ENCODE measurements at regions not wholly inside any gene's neighbourhood (a gene's known extent, or its start where the extent isn't known, plus 50 kb on each side); places are given as distances from the start of the nearest gene placed in this dataset.

DNA sequence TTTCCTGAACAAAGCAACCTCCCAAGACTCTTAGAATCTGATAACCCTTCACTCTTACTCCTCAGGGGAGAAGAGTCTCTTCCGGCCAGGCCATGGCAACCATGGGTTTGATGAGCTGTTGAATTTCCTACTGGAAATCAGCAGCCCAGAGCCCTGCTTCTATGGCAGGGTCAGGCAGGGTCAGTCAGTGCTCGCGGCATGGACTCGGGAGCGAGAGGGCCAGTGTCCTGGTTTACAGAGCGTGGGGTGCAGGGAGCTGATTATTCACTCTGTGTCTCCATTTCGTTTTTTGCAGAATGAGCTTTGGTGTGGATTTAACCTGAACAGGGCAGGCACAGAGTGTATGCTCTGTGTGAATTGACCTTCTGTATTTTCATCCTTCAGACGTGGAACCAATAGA is 340.6 kb upstream of the SFSWAP start:
- intact Hi-C loops (cut with DNase I): no loop called here
- Histone ChIP-seq H3K4me3 (replicated peaks in 1 of 3) (no peak overlapping the region), H3K27ac (no peak overlapping the region), H3K36me3 (no peaks in the 10 kb centered on the region), H3K27me3 (no peaks in the 10 kb centered on the region), H3K9me3 (no peaks in the 10 kb centered on the region), H3K4me1 (peaks cover 0 to 13% of the 10 kb centered on the region in 2 donors)
- no peak for DNase-seq
- TF ChIP-seq, protein P1, sequence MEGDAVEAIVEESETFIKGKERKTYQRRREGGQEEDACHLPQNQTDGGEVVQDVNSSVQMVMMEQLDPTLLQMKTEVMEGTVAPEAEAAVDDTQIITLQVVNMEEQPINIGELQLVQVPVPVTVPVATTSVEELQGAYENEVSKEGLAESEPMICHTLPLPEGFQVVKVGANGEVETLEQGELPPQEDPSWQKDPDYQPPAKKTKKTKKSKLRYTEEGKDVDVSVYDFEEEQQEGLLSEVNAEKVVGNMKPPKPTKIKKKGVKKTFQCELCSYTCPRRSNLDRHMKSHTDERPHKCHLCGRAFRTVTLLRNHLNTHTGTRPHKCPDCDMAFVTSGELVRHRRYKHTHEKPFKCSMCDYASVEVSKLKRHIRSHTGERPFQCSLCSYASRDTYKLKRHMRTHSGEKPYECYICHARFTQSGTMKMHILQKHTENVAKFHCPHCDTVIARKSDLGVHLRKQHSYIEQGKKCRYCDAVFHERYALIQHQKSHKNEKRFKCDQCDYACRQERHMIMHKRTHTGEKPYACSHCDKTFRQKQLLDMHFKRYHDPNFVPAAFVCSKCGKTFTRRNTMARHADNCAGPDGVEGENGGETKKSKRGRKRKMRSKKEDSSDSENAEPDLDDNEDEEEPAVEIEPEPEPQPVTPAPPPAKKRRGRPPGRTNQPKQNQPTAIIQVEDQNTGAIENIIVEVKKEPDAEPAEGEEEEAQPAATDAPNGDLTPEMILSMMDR (IDR thresholded peaks at IDR 0.05): no peak
- TF ChIP-seq POLR2A (IDR thresholded peaks at IDR 0.05): no peak
- 90 to 93% methylated on average over 7 to 8 of the region's 8 CpGs for WGBS, 2 donors

DNA sequence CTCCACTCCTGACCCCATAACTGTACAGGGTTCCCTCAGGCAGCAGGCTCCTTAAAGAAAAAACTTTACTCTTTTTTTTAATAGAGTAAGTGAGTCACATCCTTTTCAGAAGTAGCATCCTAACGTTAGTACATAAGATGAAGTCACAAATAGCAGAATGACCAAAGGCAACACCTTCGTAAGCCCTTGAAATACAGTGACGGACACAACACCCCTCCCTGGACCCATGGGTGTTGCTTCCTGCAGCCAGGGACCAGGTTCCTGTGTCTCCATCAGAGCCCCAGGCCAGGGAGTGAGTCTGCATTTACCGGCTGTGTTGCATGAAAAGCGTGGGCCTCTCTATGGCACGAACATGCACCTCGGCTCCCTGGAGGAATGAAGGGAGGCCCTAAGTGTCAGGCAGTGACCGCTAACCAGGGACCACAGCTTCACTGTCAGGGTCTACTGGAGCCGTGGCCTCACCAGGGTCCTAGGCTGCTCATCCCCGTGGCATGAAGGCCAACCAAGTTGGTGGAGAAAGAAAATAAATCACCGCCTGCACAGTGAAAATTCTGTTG is 340.0 kb upstream of the SFSWAP start:
- H3K4me3 ChIP-seq (replicated peaks in 1 of 3): no peak overlapping the region
- WGBS, 2 donors: 81 to 85% methylated on average over 11 of the region's 11 CpGs
- DNase-seq: no peak
- H3K27me3 ChIP-seq: no peaks in the 10 kb centered on the region
- no peaks in the 10 kb centered on the region for H3K36me3 ChIP-seq
- TF ChIP-seq POLR2A (IDR thresholded peaks at IDR 0.05): no peak
- TF ChIP-seq, protein P1 (IDR thresholded peaks at IDR 0.05): no peak
- intact Hi-C loops (cut with DNase I): no loop called here
- peaks cover 0 to 11% of the 10 kb centered on the region in 2 donors for H3K4me1 ChIP-seq
- H3K9me3 ChIP-seq: no peaks in the 10 kb centered on the region
- H3K27ac ChIP-seq: no peak overlapping the region

DNA sequence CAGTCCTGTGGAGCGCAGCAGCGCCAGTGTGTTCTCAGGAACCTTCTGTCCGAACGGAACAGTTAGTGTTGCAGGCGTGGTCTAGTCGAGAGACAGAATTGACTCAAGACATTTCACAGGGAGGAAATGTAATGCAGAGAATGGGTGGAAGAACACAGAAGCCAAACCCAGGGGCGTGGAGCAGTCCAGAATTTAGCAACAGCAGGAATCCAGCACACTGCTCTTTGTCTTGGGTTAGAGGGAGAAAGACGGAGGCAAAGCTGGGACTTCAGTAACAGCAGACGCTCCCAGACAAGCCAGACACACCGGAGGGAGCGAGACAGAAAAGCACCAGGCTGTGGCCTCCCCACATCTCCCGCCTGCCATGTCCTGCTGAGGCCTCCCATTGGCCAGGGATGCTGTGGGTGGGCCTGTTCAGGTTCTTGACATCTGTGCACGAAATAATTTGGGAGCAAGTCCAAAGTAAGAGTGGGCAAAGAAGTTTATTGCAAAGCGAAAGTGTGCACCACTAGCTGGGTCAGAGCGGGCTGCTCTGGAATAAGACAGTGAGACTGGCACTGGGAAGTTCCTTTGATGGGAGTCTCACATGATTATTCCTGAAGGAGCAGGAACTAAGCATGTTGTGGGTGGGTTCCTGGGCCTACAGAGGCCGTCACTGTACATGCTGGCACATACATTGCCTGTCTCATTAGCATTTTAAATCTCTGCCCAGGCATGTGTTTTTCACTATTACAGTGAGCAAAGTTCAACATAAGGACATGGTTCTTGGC is 339.3 kb upstream of the SFSWAP start:
- TF ChIP-seq POLR2A (IDR thresholded peaks at IDR 0.05): no peak
- TF ChIP-seq, protein P1 (IDR thresholded peaks at IDR 0.05): no peak
- intact Hi-C loops (cut with DNase I): no loop called here
- no peak overlapping the region for H3K27ac ChIP-seq
- H3K36me3 ChIP-seq: no peaks in the 10 kb centered on the region
- no peaks in the 10 kb centered on the region for H3K27me3 ChIP-seq
- H3K9me3 ChIP-seq: no peaks in the 10 kb centered on the region
- 76 to 77% methylated on average over 16 of the region's 16 CpGs for WGBS, 2 donors
- no peak overlapping the region for H3K4me3 ChIP-seq (replicated peaks in 1 of 3)
- peak; percentile 12 to 15 for DNase-seq
- H3K4me1 ChIP-seq: peaks cover 0 to 5% of the 10 kb centered on the region in 2 donors

DNA sequence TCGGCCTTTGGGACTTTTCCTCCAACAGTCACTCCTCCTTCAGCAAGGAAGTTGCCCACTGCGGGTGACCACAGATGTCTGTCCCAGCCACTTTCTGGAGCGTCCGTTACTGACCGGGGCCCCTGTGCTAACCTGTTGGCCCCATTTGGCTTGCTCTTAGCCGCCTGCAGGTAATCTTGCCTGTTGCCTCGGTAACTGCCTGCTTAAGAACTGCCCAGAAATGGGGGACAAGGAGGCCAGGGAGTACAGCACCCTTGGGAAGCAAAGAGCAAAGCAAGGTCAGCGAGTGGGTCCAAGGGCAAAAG is 338.8 kb upstream of the SFSWAP start:
- H3K27me3 ChIP-seq: no peaks in the 10 kb centered on the region
- no peaks in the 10 kb centered on the region for H3K9me3 ChIP-seq
- no peak overlapping the region for H3K4me3 ChIP-seq (replicated peaks in 1 of 3)
- no peak for DNase-seq
- TF ChIP-seq POLR2A (IDR thresholded peaks at IDR 0.05): no peak
- TF ChIP-seq, protein P1 (IDR thresholded peaks at IDR 0.05): no peak
- H3K36me3 ChIP-seq: no peaks in the 10 kb centered on the region
- H3K4me1 ChIP-seq: peaks cover 0 to 5% of the 10 kb centered on the region in 2 donors
- 81 to 88% methylated on average over 8 of the region's 8 CpGs for WGBS, 2 donors
- intact Hi-C loops (cut with DNase I): no loop called here
- no peak overlapping the region for H3K27ac ChIP-seq

DNA sequence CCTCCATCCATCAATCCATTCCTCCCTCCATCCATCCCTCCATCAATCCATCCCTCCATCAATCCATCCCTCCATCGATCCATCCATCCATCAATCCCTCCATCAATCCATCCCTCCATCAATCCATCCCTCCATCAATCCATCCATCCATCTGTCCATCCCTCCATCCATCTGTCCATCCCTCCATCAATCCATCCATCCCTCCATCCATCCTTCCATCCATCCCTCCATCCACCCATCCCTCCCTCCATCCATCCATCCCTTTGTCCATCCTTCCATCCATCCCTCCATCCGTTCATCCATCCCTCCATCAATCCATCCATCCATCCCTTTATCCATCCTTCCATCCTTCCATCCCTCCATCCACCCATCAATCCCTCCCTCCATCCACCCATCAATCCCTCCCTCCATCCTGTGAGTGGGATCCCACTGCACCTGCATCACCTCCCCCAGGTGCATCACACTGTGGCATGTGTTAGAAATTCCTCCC is 338.1 kb upstream of the SFSWAP start:
- Histone ChIP-seq H3K27ac (no peak overlapping the region), H3K4me1 (peaks cover 0 to 5% of the 10 kb centered on the region in 2 donors), H3K36me3 (no peaks in the 10 kb centered on the region), H3K27me3 (no peaks in the 10 kb centered on the region), H3K4me3 (replicated peaks in 1 of 3) (no peak overlapping the region), H3K9me3 (no peaks in the 10 kb centered on the region)
- WGBS, 2 donors: 87 to 92% methylated on average over 2 of the region's 2 CpGs
- TF ChIP-seq, protein P1 (IDR thresholded peaks at IDR 0.05): no peak
- TF ChIP-seq POLR2A (IDR thresholded peaks at IDR 0.05): no peak
- intact Hi-C loops (cut with DNase I): no loop called here
- no peak for DNase-seq
